ENCODE measurements at regions not wholly inside any gene's neighbourhood (a gene's known extent, or its start where the extent isn't known, plus 50 kb on each side); places are given as distances from the start of the nearest gene placed in this dataset.

GRCh38 chr11:33544593-33545373 lies 155.8 kb downstream of the C11orf91 start:
- no peak overlapping the region for H4K5ac ChIP-seq (ENCODE audit: insufficient read length, low read depth, low read length)
- Mint-ChIP-seq H3K27ac (no peak overlapping the region), H3K4me3 (no peak overlapping the region), H3K27me3 (ENCODE audit: low read depth) (peaks cover 1% of the 10 kb centered on the region; the same call in 1 of the 2 replicates), H3K4me1 (peaks cover 7% of the 10 kb centered on the region in 2 experiments), H3K9me3 (no peaks in the 10 kb centered on the region), H3K36me3 (ENCODE audit: insufficient read depth in 1 of 3, low read depth in 3 of 3) (no peaks in the 10 kb centered on the region; a peak in 1 of 7 replicates)
- no peak overlapping the region for H3K4me2 ChIP-seq (ENCODE audit: insufficient read depth, insufficient read length, low read length)
- H3K27me3 ChIP-seq (ENCODE audit: insufficient read depth, low read length), result no peaks in the 10 kb centered on the region
- no peak overlapping the region for H2BK5ac ChIP-seq (ENCODE audit: insufficient read length, low read length)
- no peak overlapping the region for H4K8ac ChIP-seq (replicated peaks; ENCODE audit: insufficient read length, low read depth, low read length)
- no peak overlapping the region for H2BK120ac ChIP-seq (ENCODE audit: low read depth, low read length, poor library complexity, severe bottlenecking)
- no peaks in the 10 kb centered on the region for H4K20me1 ChIP-seq (ENCODE audit: control insufficient read depth, insufficient read depth, insufficient read length)
- H2BK20ac ChIP-seq (ENCODE audit: low read depth, low read length, poor library complexity, severe bottlenecking), result no peak overlapping the region
- H3K27ac ChIP-seq (ENCODE audit: insufficient read length, low read depth, low read length), result no peak overlapping the region
- no peaks in the 10 kb centered on the region for H3K79me2 ChIP-seq (ENCODE audit: insufficient read depth, low read length)
- H3K14ac ChIP-seq (ENCODE audit: insufficient read depth, low read length), result no peak overlapping the region
- TF ChIP-seq CTCF (conservative IDR thresholded peaks at IDR 0.05), result no peak
- no peaks in the 10 kb centered on the region for H3K9me3 ChIP-seq (ENCODE audit: control insufficient read depth, low read depth, low read length)
- H2AFZ ChIP-seq (ENCODE audit: low read length), result no peak overlapping the region
- no peak overlapping the region for H3K9ac ChIP-seq (ENCODE audit: extremely low read depth, insufficient read length, low read length)
- no peak overlapping the region for H3K23ac ChIP-seq (ENCODE audit: insufficient read length, low read depth, low read length)
- H3K4ac ChIP-seq (ENCODE audit: low read depth, low read length), result no peak overlapping the region
- DNase-seq, result no peak
- no peak overlapping the region for H3K18ac ChIP-seq (ENCODE audit: insufficient read length, low read depth, low read length)
- H4K91ac ChIP-seq (ENCODE audit: insufficient read length, low read depth, low read length), result no peak overlapping the region
- no CpG with 5 or more reads among the region's 17 CpGs for WGBS (ENCODE audit: extremely low coverage, insufficient read length, low lambda C conversion rate)
- no peaks in the 10 kb centered on the region for H3K23me2 ChIP-seq (ENCODE audit: insufficient read length, low read depth, low read length, poor library complexity, severe bottlenecking)
- no peak overlapping the region for H2AK5ac ChIP-seq (ENCODE audit: insufficient read length, low read length)
- H3K4me1 ChIP-seq (ENCODE audit: insufficient read depth, low read length), result no peaks in the 10 kb centered on the region
- no peaks in the 10 kb centered on the region for H3K79me1 ChIP-seq (ENCODE audit: insufficient read depth, low read depth, low read length, poor library complexity, severe bottlenecking)
- H3T11ph ChIP-seq (ENCODE audit: low read length), result no peak overlapping the region
- H2BK15ac ChIP-seq (ENCODE audit: low read depth, low read length), result no peak overlapping the region
- no peak overlapping the region for H3K56ac ChIP-seq (ENCODE audit: insufficient read length, low read depth, low read length)
- no peak overlapping the region for H2BK12ac ChIP-seq (ENCODE audit: insufficient read length, low read depth, low read length)
